ENCODE measurements at regions not wholly inside any gene's neighbourhood (a gene's known extent, or its start where the extent isn't known, plus 50 kb on each side); places are given as distances from the start of the nearest gene placed in this dataset.

GRCh38 chr2:134124047-134124753 is 129.7 kb upstream of the MGAT5 start:
- Histone ChIP-seq H3K4me1 (ENCODE audit: control insufficient read depth, insufficient read depth, low read length, unreplicated experiment) (peaks cover 15% of the 10 kb centered on the region), H3K27me3 (ENCODE audit: insufficient read depth, low read length) (no peaks in the 10 kb centered on the region), H3K4me3 (ENCODE audit: low read depth, low read length) (no peak overlapping the region), H3K79me2 (ENCODE audit: control insufficient read depth, insufficient read depth, low read length, unreplicated experiment) (peaks cover 57% of the 10 kb centered on the region), H3K27ac (ENCODE audit: low read depth, low read length) (no peak overlapping the region), H2AFZ (ENCODE audit: low read length, unreplicated experiment) (no peak overlapping the region), H3K36me3 (ENCODE audit: insufficient read depth, low read length) (no peaks in the 10 kb centered on the region)

- no peak overlapping the region for H2AFZ ChIP-seq (ENCODE audit: low read length, unreplicated experiment)
- no peaks in the 10 kb centered on the region for H3K27me3 ChIP-seq (ENCODE audit: insufficient read depth, low read length)
- no peak overlapping the region for H3K4me3 ChIP-seq (ENCODE audit: low read depth, low read length)
- H3K27ac ChIP-seq (ENCODE audit: low read depth, low read length), result no peak overlapping the region
- peaks cover 46% of the 10 kb centered on the region for H3K79me2 ChIP-seq (ENCODE audit: control insufficient read depth, insufficient read depth, low read length, unreplicated experiment)
- no peaks in the 10 kb centered on the region for H3K36me3 ChIP-seq (ENCODE audit: insufficient read depth, low read length)
- peaks cover 19% of the 10 kb centered on the region for H3K4me1 ChIP-seq (ENCODE audit: control insufficient read depth, insufficient read depth, low read length, unreplicated experiment)
Observed at GRCh38 chr2:134127496-134127895, 126.4 kb upstream of the MGAT5 start.

- Histone ChIP-seq H3K4me1 (ENCODE audit: control insufficient read depth, insufficient read depth, low read length, unreplicated experiment) (peaks cover 15% of the 10 kb centered on the region), H3K79me2 (ENCODE audit: control insufficient read depth, insufficient read depth, low read length, unreplicated experiment) (peaks cover 34% of the 10 kb centered on the region), H3K4me3 (ENCODE audit: low read depth, low read length) (no peak overlapping the region), H3K27ac (ENCODE audit: low read depth, low read length) (no peak overlapping the region), H3K27me3 (ENCODE audit: insufficient read depth, low read length) (no peaks in the 10 kb centered on the region), H3K36me3 (ENCODE audit: insufficient read depth, low read length) (no peaks in the 10 kb centered on the region), H2AFZ (ENCODE audit: low read length, unreplicated experiment) (no peak overlapping the region)
Observed at GRCh38 chr2:134128746-134129145, 125.1 kb upstream of the MGAT5 start.

GRCh38 chr2:134129900-134130537 is 123.9 kb upstream of the MGAT5 start:
- H3K27ac ChIP-seq (ENCODE audit: low read depth, low read length), result no peak overlapping the region
- peaks cover 30% of the 10 kb centered on the region for H3K79me2 ChIP-seq (ENCODE audit: control insufficient read depth, insufficient read depth, low read length, unreplicated experiment)
- H3K4me3 ChIP-seq (ENCODE audit: low read depth, low read length), result no peak overlapping the region
- H3K36me3 ChIP-seq (ENCODE audit: insufficient read depth, low read length), result no peaks in the 10 kb centered on the region
- H2AFZ ChIP-seq (ENCODE audit: low read length, unreplicated experiment), result no peak overlapping the region
- H3K4me1 ChIP-seq (ENCODE audit: control insufficient read depth, insufficient read depth, low read length, unreplicated experiment), result peaks cover 8% of the 10 kb centered on the region
- H3K27me3 ChIP-seq (ENCODE audit: insufficient read depth, low read length), result no peaks in the 10 kb centered on the region

- no peak overlapping the region for H3K27ac ChIP-seq (ENCODE audit: low read depth, low read length)
- no peak overlapping the region for H2AFZ ChIP-seq (ENCODE audit: low read length, unreplicated experiment)
- H3K4me3 ChIP-seq (ENCODE audit: low read depth, low read length), result no peak overlapping the region
- H3K4me1 ChIP-seq (ENCODE audit: control insufficient read depth, insufficient read depth, low read length, unreplicated experiment), result peaks cover 16% of the 10 kb centered on the region
- H3K27me3 ChIP-seq (ENCODE audit: insufficient read depth, low read length), result no peaks in the 10 kb centered on the region
- H3K79me2 ChIP-seq (ENCODE audit: control insufficient read depth, insufficient read depth, low read length, unreplicated experiment), result peaks cover 19% of the 10 kb centered on the region
- no peaks in the 10 kb centered on the region for H3K36me3 ChIP-seq (ENCODE audit: insufficient read depth, low read length)
Observed at GRCh38 chr2:134131681-134132489, 122.0 kb upstream of the MGAT5 start.

GRCh38 chr2:134132490-134132857 is 121.4 kb upstream of the MGAT5 start:
- H3K27ac ChIP-seq (ENCODE audit: low read depth, low read length), result no peak overlapping the region
- H3K4me3 ChIP-seq (ENCODE audit: low read depth, low read length), result no peak overlapping the region
- peaks cover 15% of the 10 kb centered on the region for H3K79me2 ChIP-seq (ENCODE audit: control insufficient read depth, insufficient read depth, low read length, unreplicated experiment)
- peaks cover 21% of the 10 kb centered on the region for H3K4me1 ChIP-seq (ENCODE audit: control insufficient read depth, insufficient read depth, low read length, unreplicated experiment)
- H2AFZ ChIP-seq (ENCODE audit: low read length, unreplicated experiment), result no peak overlapping the region
- H3K36me3 ChIP-seq (ENCODE audit: insufficient read depth, low read length), result no peaks in the 10 kb centered on the region
- no peaks in the 10 kb centered on the region for H3K27me3 ChIP-seq (ENCODE audit: insufficient read depth, low read length)

GRCh38 chr2:134133622-134134312 is 120.1 kb upstream of the MGAT5 start:
- Histone ChIP-seq H3K36me3 (ENCODE audit: insufficient read depth, low read length) (no peaks in the 10 kb centered on the region), H3K79me2 (ENCODE audit: control insufficient read depth, insufficient read depth, low read length, unreplicated experiment) (peaks cover 22% of the 10 kb centered on the region), H3K4me1 (ENCODE audit: control insufficient read depth, insufficient read depth, low read length, unreplicated experiment) (peaks cover 34% of the 10 kb centered on the region), H3K4me3 (ENCODE audit: low read depth, low read length) (no peak overlapping the region), H3K27me3 (ENCODE audit: insufficient read depth, low read length) (no peaks in the 10 kb centered on the region), H3K27ac (ENCODE audit: low read depth, low read length) (no peak overlapping the region), H2AFZ (ENCODE audit: low read length, unreplicated experiment) (no peak overlapping the region)

- Histone ChIP-seq H3K79me2 (ENCODE audit: control insufficient read depth, insufficient read depth, low read length, unreplicated experiment) (peaks cover 19% of the 10 kb centered on the region), H3K27ac (ENCODE audit: low read depth, low read length) (no peak overlapping the region), H3K36me3 (ENCODE audit: insufficient read depth, low read length) (no peaks in the 10 kb centered on the region), H3K27me3 (ENCODE audit: insufficient read depth, low read length) (no peaks in the 10 kb centered on the region), H3K4me1 (ENCODE audit: control insufficient read depth, insufficient read depth, low read length, unreplicated experiment) (peaks cover 35% of the 10 kb centered on the region), H2AFZ (ENCODE audit: low read length, unreplicated experiment) (no peak overlapping the region), H3K4me3 (ENCODE audit: low read depth, low read length) (no peak overlapping the region)
Observed at GRCh38 chr2:134134313-134134706, 119.6 kb upstream of the MGAT5 start.

- Histone ChIP-seq H3K27ac (ENCODE audit: low read depth, low read length) (no peak overlapping the region), H3K79me2 (ENCODE audit: control insufficient read depth, insufficient read depth, low read length, unreplicated experiment) (peaks cover 25% of the 10 kb centered on the region)
Observed at GRCh38 chr2:134134827-134135226, 119.0 kb upstream of the MGAT5 start.

GRCh38 chr2:134135793-134136192 is 118.1 kb upstream of the MGAT5 start:
- Histone ChIP-seq H3K4me1 (ENCODE audit: control insufficient read depth, insufficient read depth, low read length, unreplicated experiment) (peaks cover 35% of the 10 kb centered on the region), H3K36me3 (ENCODE audit: insufficient read depth, low read length) (no peaks in the 10 kb centered on the region), H3K27me3 (ENCODE audit: insufficient read depth, low read length) (no peaks in the 10 kb centered on the region), H3K27ac (ENCODE audit: low read depth, low read length) (no peak overlapping the region), H3K4me3 (ENCODE audit: low read depth, low read length) (no peak overlapping the region), H2AFZ (ENCODE audit: low read length, unreplicated experiment) (no peak overlapping the region), H3K79me2 (ENCODE audit: control insufficient read depth, insufficient read depth, low read length, unreplicated experiment) (peaks cover 26% of the 10 kb centered on the region)

More at GRCh38 chr2:134134827-134135226, 119.0 kb upstream of the MGAT5 start:
- peaks cover 35% of the 10 kb centered on the region for H3K4me1 ChIP-seq (ENCODE audit: control insufficient read depth, insufficient read depth, low read length, unreplicated experiment)
- H3K36me3 ChIP-seq (ENCODE audit: insufficient read depth, low read length), result no peaks in the 10 kb centered on the region
- no peak overlapping the region for H3K4me3 ChIP-seq (ENCODE audit: low read depth, low read length)
- no peak overlapping the region for H2AFZ ChIP-seq (ENCODE audit: low read length, unreplicated experiment)
- H3K27me3 ChIP-seq (ENCODE audit: insufficient read depth, low read length), result no peaks in the 10 kb centered on the region

All from ACC112 (cell line).